ENCODE measurements at regions not wholly inside any gene's neighbourhood (a gene's known extent, or its start where the extent isn't known, plus 50 kb on each side); places are given as distances from the start of the nearest gene placed in this dataset.
"Not testable (repeated sequence)": the region's sequence is repeated elsewhere in the genome, so short reads cannot be mapped to it uniquely, and the experiment has no call there.

GRCh38 chr12:61272441-61272840, 987.8 kb upstream of the USP15 start:
- Mint-ChIP-seq H3K36me3 (ENCODE audit: insufficient read depth) (no peaks in the 10 kb centered on the region), H3K27me3 (no peaks in the 10 kb centered on the region), H3K27ac (no peak overlapping the region), H3K4me3 (no peak overlapping the region), H3K4me1 (ENCODE audit: low read depth in 2 of 2) (no peaks in the 10 kb centered on the region), H3K9me3 (peaks cover 10 to 11% of the 10 kb centered on the region in 2 donors)
- ATAC-seq (replicated peaks): no peak
- DNase-seq: no peak

DNA sequence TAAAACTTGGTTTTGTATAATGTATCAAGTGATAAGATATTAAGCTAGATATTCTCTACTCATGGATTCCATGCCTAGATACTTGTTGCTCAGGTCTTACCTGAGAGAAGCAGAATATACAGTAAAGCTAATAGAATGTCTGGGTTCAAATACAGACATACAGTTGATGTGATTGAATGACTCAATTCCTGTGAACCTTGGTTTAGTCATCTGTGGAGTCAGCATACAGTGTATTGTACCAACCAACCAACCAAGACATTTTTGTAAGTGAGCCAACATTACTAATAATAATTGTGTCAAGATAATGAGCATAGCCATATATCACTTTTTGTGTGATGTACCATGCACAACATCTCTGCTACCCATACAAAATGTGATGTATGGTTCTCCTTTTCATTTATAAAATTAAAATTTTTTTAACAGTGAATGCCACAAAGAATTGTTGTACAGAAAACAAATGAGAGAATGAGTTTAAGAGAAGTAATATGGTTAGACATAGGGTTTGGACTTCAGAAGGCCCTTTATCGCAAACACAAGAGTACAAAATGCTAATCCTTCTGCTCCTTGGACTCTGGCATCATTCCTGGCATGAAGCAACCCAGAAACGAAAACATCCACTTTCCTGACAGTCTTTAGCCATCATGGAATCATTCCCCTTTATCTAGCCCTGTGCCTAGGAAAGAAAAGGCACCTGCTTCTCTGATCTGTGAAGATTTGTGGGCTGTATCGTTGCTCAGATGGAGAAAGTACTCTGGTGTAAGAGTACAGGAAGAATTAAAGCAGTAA, 977.2 kb upstream of the USP15 start:
- DNase-seq (no peak), ATAC-seq (replicated peaks) (no peak)
- Mint-ChIP-seq H3K27ac (no peak overlapping the region), H3K9me3 (peaks cover 11 to 12% of the 10 kb centered on the region in 2 donors), H3K4me1 (ENCODE audit: low read depth in 2 of 2) (no peaks in the 10 kb centered on the region), H3K4me3 (no peak overlapping the region), H3K36me3 (ENCODE audit: insufficient read depth) (no peaks in the 10 kb centered on the region), H3K27me3 (no peaks in the 10 kb centered on the region)

- no peak overlapping the region for H3K4me3 Mint-ChIP-seq
- peaks cover 10 to 28% of the 10 kb centered on the region in 2 donors for H3K9me3 Mint-ChIP-seq
- H3K4me1 Mint-ChIP-seq (ENCODE audit: low read depth in 2 of 2): no peaks in the 10 kb centered on the region
- no peak overlapping the region for H3K27ac Mint-ChIP-seq
- no peaks in the 10 kb centered on the region for H3K27me3 Mint-ChIP-seq
- H3K36me3 Mint-ChIP-seq (ENCODE audit: insufficient read depth): peaks cover 2% of the 10 kb centered on the region
- DNase-seq (no peak), ATAC-seq (replicated peaks) (no peak)
Observed at GRCh38 chr12:61290473-61290872, 969.7 kb upstream of the USP15 start.

- Mint-ChIP-seq H3K27me3 (no peaks in the 10 kb centered on the region), H3K4me3 (no peak overlapping the region), H3K36me3 (ENCODE audit: insufficient read depth) (peaks cover 2% of the 10 kb centered on the region), H3K9me3 (peaks cover 9 to 31% of the 10 kb centered on the region in 2 donors), H3K27ac (no peak overlapping the region), H3K4me1 (ENCODE audit: low read depth in 2 of 2) (no peaks in the 10 kb centered on the region)
- no peak for DNase-seq
- ATAC-seq (replicated peaks): no peak
Observed at GRCh38 chr12:61291647-61292046, 968.6 kb upstream of the USP15 start.

DNA sequence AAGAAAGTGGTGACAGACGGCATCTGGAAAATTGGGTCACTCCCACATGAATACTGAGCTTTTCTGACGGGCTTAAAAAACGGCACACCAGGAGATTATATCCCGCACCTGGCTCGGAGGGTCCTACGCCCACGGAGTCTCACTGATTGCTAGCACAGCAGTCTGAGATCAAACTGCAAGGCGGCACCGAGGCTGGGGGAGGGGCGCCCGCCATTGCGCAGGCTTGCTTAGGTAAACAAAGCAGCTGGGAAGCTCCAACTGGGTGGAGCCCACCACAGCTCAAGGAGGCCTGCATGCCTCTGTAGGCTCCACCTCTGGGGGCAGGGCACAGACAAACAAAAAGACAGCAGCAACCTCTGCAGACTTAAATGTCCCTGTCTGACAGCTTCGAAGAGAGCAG, 966.2 kb upstream of the USP15 start:
- H3K4me1 Mint-ChIP-seq (ENCODE audit: low read depth in 2 of 2); H3K36me3 Mint-ChIP-seq (ENCODE audit: insufficient read depth); H3K4me3 Mint-ChIP-seq; H3K27me3 Mint-ChIP-seq; DNase-seq; H3K27ac Mint-ChIP-seq; ATAC-seq (replicated peaks): not testable (repeated sequence)
- H3K9me3 Mint-ChIP-seq: peaks cover 9 to 27% of the 10 kb centered on the region in 2 donors

DNA sequence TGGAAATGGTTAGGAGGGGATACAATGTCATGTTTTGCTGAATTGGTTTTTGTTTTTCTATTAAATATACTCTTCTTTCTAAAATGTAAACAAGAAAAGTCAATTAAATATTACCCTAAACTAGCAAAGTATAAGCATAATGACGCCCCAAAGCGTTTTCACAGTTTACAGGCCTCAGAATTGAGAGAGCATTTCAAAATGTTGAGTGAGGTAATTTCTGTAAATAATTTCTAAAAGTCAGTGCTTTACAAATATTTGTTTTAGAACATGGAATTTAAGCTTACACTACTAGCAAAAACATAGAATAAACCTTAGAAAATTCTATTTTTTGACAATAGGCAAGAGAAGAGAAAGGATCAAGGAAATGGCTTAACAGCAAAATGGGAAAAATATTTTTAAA, 958.4 kb upstream of the USP15 start:
- ATAC-seq (replicated peaks) (no peak), DNase-seq (no peak)
- no peak overlapping the region for H3K27ac Mint-ChIP-seq
- H3K4me3 Mint-ChIP-seq: no peak overlapping the region
- no peaks in the 10 kb centered on the region for H3K27me3 Mint-ChIP-seq
- H3K36me3 Mint-ChIP-seq (ENCODE audit: insufficient read depth): no peaks in the 10 kb centered on the region
- H3K9me3 Mint-ChIP-seq: peaks cover 6 to 11% of the 10 kb centered on the region in 2 donors
- H3K4me1 Mint-ChIP-seq (ENCODE audit: low read depth in 2 of 2): no peaks in the 10 kb centered on the region

- no peaks in the 10 kb centered on the region for H3K27me3 Mint-ChIP-seq
- no peak overlapping the region for H3K27ac Mint-ChIP-seq
- H3K36me3 Mint-ChIP-seq (ENCODE audit: insufficient read depth): no peaks in the 10 kb centered on the region
- DNase-seq: no peak
- no peak for ATAC-seq (replicated peaks)
- H3K4me1 Mint-ChIP-seq (ENCODE audit: low read depth in 2 of 2): no peaks in the 10 kb centered on the region
- no peak overlapping the region for H3K4me3 Mint-ChIP-seq
- peaks cover 8 to 14% of the 10 kb centered on the region in 2 donors for H3K9me3 Mint-ChIP-seq
Observed at GRCh38 chr12:61302282-61302681, 957.9 kb upstream of the USP15 start.

- Mint-ChIP-seq H3K36me3 (ENCODE audit: insufficient read depth) (no peaks in the 10 kb centered on the region), H3K27ac (no peak overlapping the region), H3K4me1 (ENCODE audit: low read depth in 2 of 2) (no peaks in the 10 kb centered on the region), H3K4me3 (no peak overlapping the region), H3K9me3 (peaks cover 12 to 28% of the 10 kb centered on the region in 2 donors), H3K27me3 (no peaks in the 10 kb centered on the region)
- DNase-seq (no peak), ATAC-seq (replicated peaks) (no peak)
Observed at GRCh38 chr12:61308220-61308619, 952.0 kb upstream of the USP15 start.

GRCh38 chr12:61311413-61311812, 948.8 kb upstream of the USP15 start:
- Mint-ChIP-seq H3K27me3 (no peaks in the 10 kb centered on the region), H3K4me1 (ENCODE audit: low read depth in 2 of 2) (no peaks in the 10 kb centered on the region), H3K36me3 (ENCODE audit: insufficient read depth) (no peaks in the 10 kb centered on the region), H3K9me3 (peaks cover 14 to 27% of the 10 kb centered on the region in 2 donors), H3K4me3 (no peak overlapping the region), H3K27ac (no peak overlapping the region)
- DNase-seq: no peak
- no peak for ATAC-seq (replicated peaks)

GRCh38 chr12:61348871-61349270, 911.3 kb upstream of the USP15 start:
- no peaks in the 10 kb centered on the region for H3K36me3 Mint-ChIP-seq (ENCODE audit: insufficient read depth)
- no peak overlapping the region for H3K27ac Mint-ChIP-seq
- no peaks in the 10 kb centered on the region for H3K27me3 Mint-ChIP-seq
- DNase-seq: no peak
- H3K4me1 Mint-ChIP-seq (ENCODE audit: low read depth in 2 of 2): no peaks in the 10 kb centered on the region
- H3K9me3 Mint-ChIP-seq: peaks cover 3 to 5% of the 10 kb centered on the region in 2 donors
- no peak overlapping the region for H3K4me3 Mint-ChIP-seq
- ATAC-seq (replicated peaks): no peak

DNA sequence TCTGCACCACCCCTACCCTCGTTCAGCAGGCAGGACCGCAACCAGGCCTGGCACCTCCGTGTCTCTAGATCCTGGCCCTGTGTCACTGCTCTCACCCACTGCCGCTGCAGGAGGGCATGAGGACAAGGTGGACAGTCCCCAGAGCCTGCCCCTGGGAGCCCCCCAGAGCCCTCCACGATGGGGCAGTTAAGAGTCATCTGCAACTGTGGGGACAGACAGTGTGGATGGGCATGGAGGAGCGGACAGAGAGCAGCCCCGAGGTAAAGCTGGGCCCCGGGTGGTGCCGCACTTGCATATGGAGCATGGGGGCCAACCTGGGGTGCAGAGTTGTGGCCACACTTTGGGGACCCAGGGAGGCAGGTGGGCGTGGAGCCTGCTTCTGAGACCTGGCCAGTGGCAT, 905.1 kb upstream of the USP15 start:
- Mint-ChIP-seq H3K27me3 (no peaks in the 10 kb centered on the region), H3K4me3 (no peak overlapping the region), H3K27ac (no peak overlapping the region), H3K9me3 (peaks cover 0 to 6% of the 10 kb centered on the region in 2 donors), H3K4me1 (ENCODE audit: low read depth in 2 of 2) (no peaks in the 10 kb centered on the region), H3K36me3 (ENCODE audit: insufficient read depth) (no peaks in the 10 kb centered on the region)
- DNase-seq: no peak
- no peak for ATAC-seq (replicated peaks)

DNA sequence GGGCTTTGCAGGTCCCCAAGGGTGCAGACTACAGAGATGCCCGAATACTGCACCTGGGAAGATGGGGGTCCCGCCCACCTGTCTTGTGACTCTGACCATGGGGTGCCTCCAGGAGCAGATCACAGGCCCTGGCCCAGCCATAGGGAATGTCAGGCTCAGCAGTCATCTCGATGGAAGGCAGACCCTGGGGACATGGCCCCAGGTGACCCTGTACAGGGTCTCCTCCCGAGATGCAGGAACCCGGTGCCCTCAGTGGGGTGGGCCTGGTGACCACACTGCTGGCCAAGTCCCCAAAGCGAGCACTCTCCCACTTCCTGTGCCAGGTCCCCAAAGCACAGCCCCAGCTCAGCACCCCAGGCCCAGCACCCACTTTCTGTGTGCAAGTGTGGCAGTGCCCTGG, 903.7 kb upstream of the USP15 start:
- Mint-ChIP-seq H3K4me3 (no peak overlapping the region), H3K27me3 (no peaks in the 10 kb centered on the region), H3K36me3 (ENCODE audit: insufficient read depth) (no peaks in the 10 kb centered on the region), H3K4me1 (ENCODE audit: low read depth in 2 of 2) (no peaks in the 10 kb centered on the region), H3K27ac (no peak overlapping the region), H3K9me3 (peaks cover 0 to 6% of the 10 kb centered on the region in 2 donors)
- no peak for ATAC-seq (replicated peaks)
- DNase-seq: no peak

DNA sequence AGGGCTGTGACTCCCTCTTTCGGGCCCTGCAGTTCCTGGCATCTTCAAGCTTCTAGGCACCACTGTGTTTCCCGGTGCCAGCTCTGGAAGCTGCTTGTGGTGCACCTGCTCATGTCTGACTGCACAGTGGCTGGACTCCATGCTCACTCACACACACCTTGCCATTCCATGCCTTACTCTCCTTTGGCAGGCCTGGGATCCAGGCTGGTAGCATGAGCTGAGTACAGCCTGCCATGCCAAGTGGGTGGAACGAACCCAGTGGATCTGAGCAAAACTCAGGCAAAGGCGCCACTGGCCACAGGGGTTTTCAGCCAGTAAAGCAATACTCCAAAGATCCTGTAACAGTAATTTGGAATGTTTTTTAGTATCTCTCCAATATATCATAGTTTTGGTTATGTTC, 902.7 kb upstream of the USP15 start:
- no peak overlapping the region for H3K27ac Mint-ChIP-seq
- ATAC-seq (replicated peaks) (no peak), DNase-seq (no peak)
- H3K4me3 Mint-ChIP-seq: no peak overlapping the region
- no peaks in the 10 kb centered on the region for H3K27me3 Mint-ChIP-seq
- H3K36me3 Mint-ChIP-seq (ENCODE audit: insufficient read depth): no peaks in the 10 kb centered on the region
- H3K4me1 Mint-ChIP-seq (ENCODE audit: low read depth in 2 of 2): no peaks in the 10 kb centered on the region
- H3K9me3 Mint-ChIP-seq: peaks cover 0 to 8% of the 10 kb centered on the region in 2 donors

DNA sequence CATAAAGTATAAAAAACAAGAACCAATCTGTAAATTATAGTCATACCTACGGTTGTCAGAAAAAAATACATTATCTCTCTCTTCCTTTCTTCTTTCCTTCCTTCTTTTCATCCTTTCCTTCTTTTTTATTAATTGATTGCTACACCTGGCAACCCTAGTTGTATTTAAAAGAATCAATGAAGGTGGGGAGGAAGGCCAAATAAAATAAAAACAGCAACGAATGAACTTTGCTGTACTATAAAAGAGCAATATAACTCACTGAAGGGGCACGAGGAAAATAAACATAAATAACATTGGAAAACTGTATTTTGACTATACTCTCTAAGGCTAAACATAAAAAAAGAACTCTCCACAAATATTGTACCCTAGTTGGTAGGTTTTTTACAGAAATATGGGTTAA, 898.2 kb upstream of the USP15 start:
- Mint-ChIP-seq H3K4me1 (ENCODE audit: low read depth in 2 of 2) (no peaks in the 10 kb centered on the region), H3K27ac (no peak overlapping the region), H3K4me3 (no peak overlapping the region), H3K9me3 (peaks cover 0 to 6% of the 10 kb centered on the region in 2 donors), H3K27me3 (no peaks in the 10 kb centered on the region), H3K36me3 (ENCODE audit: insufficient read depth) (no peaks in the 10 kb centered on the region)
- ATAC-seq (replicated peaks) (no peak), DNase-seq (no peak)
